AG10803 (cell line): ENCODE measurements at regions not wholly inside any gene's neighbourhood (a gene's known extent, or its start where the extent isn't known, plus 50 kb on each side); places are given as distances from the start of the nearest gene placed in this dataset.
A peak's percentile ranks its signal among the peaks of the same experiment; 100 is the strongest.
"Not testable (repeated sequence)": the region's sequence is repeated elsewhere in the genome, so short reads cannot be mapped to it uniquely, and the experiment has no call there.

Experiments
- DNase-seq: peaks from one replicate; pipeline ENCODE4 v3.0.0; 2010; ENCODE audit warnings: low read depth
- H3K4me3 ChIP-seq: 2 replicates; pipeline ENCODE4 v1.5.1; 2011; ENCODE audit warnings: mild to moderate bottlenecking, low read length, control low read depth
- TF ChIP-seq, protein P1 (sequence below): conservative IDR thresholded peaks from 2 replicates; pipeline ENCODE4 v1.5.1; 2011; ENCODE audit warnings: mild to moderate bottlenecking, low read length, control low read depth, inconsistent platforms

DNA sequence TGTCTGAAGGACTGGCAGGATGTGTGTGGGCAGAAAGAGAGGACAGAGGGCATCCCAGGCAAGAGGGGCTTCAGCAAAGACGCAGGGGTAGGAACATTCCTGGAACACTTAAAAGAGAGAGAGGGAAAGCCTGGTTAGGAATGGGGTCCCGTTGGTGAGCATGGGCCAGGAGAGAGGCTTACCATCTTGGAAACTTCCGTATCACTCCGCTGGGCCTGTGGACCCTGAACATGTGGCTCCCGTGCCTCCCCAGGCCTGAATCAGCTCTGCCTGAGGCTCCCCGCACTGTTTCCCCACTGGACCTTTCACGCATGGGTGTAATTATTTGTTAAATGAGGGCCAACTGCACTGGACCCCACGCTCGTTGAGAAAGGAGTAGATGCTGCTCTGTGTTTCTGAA lies 191.1 kb upstream of the GLI2 start:
- H3K4me3 ChIP-seq, result no peak overlapping the region
- TF ChIP-seq, protein P1, sequence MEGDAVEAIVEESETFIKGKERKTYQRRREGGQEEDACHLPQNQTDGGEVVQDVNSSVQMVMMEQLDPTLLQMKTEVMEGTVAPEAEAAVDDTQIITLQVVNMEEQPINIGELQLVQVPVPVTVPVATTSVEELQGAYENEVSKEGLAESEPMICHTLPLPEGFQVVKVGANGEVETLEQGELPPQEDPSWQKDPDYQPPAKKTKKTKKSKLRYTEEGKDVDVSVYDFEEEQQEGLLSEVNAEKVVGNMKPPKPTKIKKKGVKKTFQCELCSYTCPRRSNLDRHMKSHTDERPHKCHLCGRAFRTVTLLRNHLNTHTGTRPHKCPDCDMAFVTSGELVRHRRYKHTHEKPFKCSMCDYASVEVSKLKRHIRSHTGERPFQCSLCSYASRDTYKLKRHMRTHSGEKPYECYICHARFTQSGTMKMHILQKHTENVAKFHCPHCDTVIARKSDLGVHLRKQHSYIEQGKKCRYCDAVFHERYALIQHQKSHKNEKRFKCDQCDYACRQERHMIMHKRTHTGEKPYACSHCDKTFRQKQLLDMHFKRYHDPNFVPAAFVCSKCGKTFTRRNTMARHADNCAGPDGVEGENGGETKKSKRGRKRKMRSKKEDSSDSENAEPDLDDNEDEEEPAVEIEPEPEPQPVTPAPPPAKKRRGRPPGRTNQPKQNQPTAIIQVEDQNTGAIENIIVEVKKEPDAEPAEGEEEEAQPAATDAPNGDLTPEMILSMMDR, result no peak
- no peak for DNase-seq

DNA sequence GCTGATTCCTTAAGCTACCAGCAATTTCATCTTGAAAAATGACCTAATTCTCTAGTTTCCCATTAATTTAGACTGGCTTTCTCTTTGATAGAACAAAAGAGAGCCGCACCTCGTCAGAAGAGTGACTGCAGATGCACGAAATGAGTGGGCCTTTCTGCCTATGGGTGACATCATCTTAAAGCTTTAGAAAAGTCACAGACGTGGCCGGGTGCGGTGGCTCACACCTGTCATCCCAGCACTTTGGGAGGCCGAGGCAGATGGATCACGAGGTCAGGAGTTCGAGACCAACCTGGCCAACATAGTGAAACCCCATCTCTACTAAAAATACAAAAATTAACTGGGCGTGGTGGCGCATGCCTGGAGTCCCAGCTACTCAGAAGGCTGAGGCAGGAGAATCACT lies 190.7 kb upstream of the GLI2 start:
- DNase-seq, result not testable (repeated sequence)

DNA sequence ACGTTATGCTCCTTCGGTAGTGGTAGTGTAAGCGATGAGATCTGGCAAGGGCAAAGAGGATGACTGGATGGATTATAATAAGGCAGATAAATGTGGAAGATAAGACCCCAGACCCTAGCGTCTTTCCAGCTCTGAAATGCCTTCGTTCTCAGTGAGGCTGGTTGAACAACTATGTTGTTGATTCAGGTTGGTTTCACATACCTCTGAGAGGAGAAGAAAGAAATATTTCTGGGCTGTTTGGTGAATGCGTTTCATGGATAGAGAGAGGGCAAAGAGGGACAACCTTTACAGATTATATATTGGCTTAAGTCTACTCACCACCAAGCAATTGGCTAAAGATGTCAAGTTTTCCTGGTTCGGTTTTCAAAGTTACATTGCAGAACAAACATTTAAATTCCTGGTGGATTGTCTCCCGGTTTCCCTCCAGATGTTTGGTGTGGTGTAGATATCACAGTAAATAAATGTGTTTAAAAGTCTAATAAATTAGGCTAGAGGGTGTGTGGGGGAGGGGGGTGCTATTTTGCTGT lies 190.1 kb upstream of the GLI2 start:
- DNase-seq, result peak; percentile 79
- TF ChIP-seq, protein P1, result no peak
- peak overlapping the region; percentile 41 for H3K4me3 ChIP-seq

More for the DNA sequence above, 190.7 kb upstream of the GLI2 start:
- not testable (repeated sequence) for H3K4me3 ChIP-seq

DNA sequence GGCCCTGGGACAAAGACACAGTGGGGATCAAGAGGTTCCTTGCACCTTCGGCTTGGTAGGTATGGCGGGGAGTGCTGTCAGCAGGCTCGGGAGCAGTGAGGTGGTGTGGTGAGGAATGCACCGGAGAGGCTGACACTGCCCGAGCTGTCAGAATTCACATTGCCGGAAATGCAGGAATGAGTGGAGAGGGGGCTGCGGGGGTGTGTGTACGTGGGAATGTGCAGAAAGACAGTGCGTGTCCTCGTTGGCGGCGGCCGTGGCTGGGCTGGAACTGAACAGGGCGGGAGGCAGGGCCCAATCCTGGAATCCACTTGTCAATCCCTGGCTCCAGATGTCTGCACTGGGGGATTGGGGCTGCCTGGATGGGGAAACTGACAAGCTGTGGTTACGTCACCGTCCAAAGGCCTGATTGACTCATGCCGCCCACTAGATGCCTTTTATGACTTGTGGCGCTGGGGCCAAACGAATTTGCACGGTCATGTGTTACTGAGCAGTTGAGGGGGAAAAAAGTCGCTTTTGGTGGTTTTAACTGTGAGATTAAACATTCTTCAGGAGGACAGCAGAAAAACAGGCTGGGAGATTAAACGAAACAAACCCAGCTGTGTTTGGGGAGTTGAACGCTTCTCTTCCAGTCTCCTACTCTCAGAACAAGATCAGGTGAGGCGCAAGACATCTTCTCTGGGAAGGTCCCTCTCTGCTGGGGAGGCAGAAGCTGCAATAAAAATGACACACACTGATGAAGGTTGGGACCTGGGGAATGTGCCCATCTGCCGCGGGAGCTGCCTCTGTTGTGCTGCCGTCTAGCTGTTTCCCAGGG lies 189.4 kb upstream of the GLI2 start:
- TF ChIP-seq, protein P1, result no peak
- peak; percentile 99 for DNase-seq
- H3K4me3 ChIP-seq, result peak overlapping the region; percentile 41

DNA sequence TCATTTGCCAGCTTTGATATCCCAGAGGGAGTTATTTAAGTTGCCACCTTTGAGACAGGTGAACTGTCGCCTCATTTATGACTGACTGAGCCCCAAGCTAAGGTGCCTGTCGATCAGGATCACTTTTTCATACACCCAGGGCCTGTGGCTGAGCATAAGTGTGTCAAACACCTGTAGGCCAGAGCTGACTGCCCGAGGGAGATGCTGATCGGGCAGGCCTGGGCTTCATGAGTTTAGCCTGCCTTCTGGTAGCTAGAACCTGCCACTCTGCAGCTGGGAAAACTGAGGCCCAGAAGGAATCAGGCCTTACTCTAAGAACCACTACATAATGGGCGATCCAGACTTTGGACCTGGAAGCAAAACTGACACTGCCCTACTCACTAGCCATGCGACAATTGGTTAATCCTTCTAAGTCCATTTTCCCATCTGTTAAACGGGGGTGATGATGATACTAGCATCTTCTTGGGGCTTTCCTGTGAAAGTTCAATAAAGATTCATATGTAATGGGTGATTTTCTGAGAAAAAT lies 188.7 kb upstream of the GLI2 start:
- no peak for DNase-seq
- TF ChIP-seq, protein P1, result peak; percentile 28; the same call in 1 of the 2 replicates
- peak overlapping the region; percentile 34 for H3K4me3 ChIP-seq

DNA sequence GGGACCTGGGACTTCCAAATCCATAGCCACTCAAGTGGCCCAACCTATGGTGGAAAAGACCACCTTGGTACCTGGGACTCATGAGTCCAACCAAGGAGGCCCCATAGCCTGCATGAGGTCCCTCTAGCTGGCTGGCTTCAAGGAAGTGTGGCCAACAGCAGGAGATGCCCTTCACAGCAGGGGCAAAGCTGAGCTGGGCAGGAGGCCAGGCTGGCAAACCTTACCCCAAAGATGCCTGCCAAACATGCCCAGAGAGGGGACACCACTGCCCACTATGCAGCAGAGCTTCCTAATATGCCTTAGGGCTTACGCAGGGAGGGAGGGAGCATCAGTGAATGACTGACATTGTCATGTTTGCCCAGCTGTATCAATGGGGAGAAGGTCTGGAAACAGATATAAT lies 188.0 kb upstream of the GLI2 start:
- TF ChIP-seq, protein P1, result no peak
- DNase-seq, result no peak
- H3K4me3 ChIP-seq, result no peak overlapping the region

DNA sequence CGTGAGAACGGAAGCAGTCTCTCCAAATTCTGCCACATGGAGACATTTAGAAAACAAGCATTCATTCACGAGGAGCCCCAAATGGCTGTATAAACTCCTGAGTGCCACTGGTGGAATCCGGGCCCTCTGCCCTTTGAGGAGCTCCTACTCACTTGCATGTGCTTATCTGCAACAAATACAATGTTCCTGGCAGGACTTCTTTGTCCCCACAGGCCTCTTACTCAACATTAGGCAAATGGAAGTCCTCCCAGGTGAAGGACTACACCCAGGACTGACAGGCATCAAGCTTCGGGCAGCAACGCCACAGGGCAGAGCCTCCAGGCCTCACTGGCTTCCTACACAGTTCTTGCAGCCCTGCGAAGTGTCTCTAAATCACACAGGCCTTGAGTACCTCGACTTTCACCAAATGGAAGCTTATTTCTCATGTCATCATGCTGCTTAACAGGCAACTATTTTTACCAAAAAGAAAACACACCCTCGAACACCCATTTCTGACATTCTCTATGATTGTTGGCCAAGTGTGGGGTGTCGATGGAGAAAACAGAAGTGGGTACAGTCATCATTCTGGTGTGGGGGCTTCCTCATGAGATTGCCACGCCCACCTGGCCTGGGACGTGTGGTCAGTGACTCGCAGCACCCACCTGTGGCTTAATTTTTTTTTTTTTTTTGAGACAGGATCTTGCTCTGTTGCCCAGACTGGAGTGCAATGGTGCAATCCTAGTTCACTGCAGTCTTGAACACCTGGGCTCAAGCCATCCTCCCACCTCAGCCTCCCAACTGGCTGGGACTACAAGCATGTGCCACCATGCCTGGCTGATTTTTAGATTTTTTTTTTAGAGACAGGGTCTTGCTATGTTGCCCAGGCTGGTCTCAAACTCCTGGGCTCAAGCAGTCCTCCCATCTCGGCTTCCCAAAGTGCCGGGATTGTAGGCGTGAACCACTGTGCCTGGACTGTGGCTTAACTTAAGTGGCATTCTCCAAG lies 186.8 kb upstream of the GLI2 start:
- TF ChIP-seq, protein P1, result no peak
- no peak for DNase-seq
- H3K4me3 ChIP-seq, result no peak overlapping the region
